GM23338 (cell line): ENCODE measurements at regions not wholly inside any gene's neighbourhood (a gene's known extent, or its start where the extent isn't known, plus 50 kb on each side); places are given as distances from the start of the nearest gene placed in this dataset.
A peak's percentile ranks its signal among the peaks of the same experiment; 100 is the strongest.

ENCODE experiments used
- ATAC-seq: fragments of 200-7000 bp; cut with Tn5 transposase; 3 replicates; pipeline ENCODE4 v1.9.1; 2020
- DNase-seq: peaks from one replicate; pipeline ENCODE4 v3.0.0-alpha.2; 2015; ENCODE audit warnings: low spot score
- H2AFZ ChIP-seq: fragments of 200-600 bp; sonication (generic); 2 replicates; pipeline ENCODE4 v1.8.0; 2016; ENCODE audit warnings: antibody characterized with exemption, mild to moderate bottlenecking, moderate library complexity
- H3F3A ChIP-seq: fragments of 200-600 bp; sonication (generic); replicated peaks from 2 replicates; pipeline ENCODE4 v1.8.0; 2017; ENCODE audit warnings: antibody characterized with exemption, mixed run types, low read depth
- H3K27ac ChIP-seq: fragments of 200-600 bp; sonication (generic); 2 replicates; pipeline ENCODE4 v1.6.1; 2016; ENCODE audit warnings: low read depth
- H3K27me3 ChIP-seq: fragments of 200-600 bp; sonication (generic); 2 replicates; pipeline ENCODE4 v1.8.0; 2016; ENCODE audit warnings: mild to moderate bottlenecking, mixed run types, moderate library complexity; ENCODE audit not compliant: insufficient read depth
- H3K36me3 ChIP-seq: fragments of 200-600 bp; sonication (generic); 2 replicates; pipeline ENCODE4 v1.8.0; 2016; ENCODE audit warnings: mild to moderate bottlenecking; ENCODE audit not compliant: insufficient read depth
- H3K4me1 ChIP-seq: fragments of 200-600 bp; sonication (generic); 2 replicates; pipeline ENCODE4 v1.8.0; 2016; ENCODE audit warnings: mild to moderate bottlenecking, moderate library complexity; ENCODE audit not compliant: insufficient read depth
- H3K4me2 ChIP-seq: fragments of 200-600 bp; sonication (generic); 2 replicates; pipeline ENCODE4 v1.7.1; 2017; ENCODE audit warnings: mixed run types
- H3K4me3 ChIP-seq: fragments of 200-600 bp; sonication (generic); 2 replicates; pipeline ENCODE4 v1.6.1; 2016; ENCODE audit warnings: mixed run types
- H3K79me2 ChIP-seq: fragments of 200-600 bp; sonication (generic); replicated peaks from 2 replicates; pipeline ENCODE4 v1.8.0; 2017; ENCODE audit warnings: mild to moderate bottlenecking; ENCODE audit not compliant: insufficient read depth
- H3K9me2 ChIP-seq: fragments of 200-600 bp; sonication (generic); 2 replicates; pipeline ENCODE4 v1.8.0; 2017; ENCODE audit not compliant: insufficient read depth
- H4K20me1 ChIP-seq: fragments of 200-600 bp; sonication (generic); replicated peaks from 2 replicates; pipeline ENCODE4 v1.8.0; 2017; ENCODE audit warnings: mild to moderate bottlenecking; ENCODE audit not compliant: insufficient read depth
- H3K27ac Mint-ChIP-seq: 2 replicates; pipeline ENCODE4 v1.8.0; 2020; ENCODE audit warnings: inconsistent platforms, mild to moderate bottlenecking, moderate library complexity, mixed read lengths
- H3K27me3 Mint-ChIP-seq: 3 replicates; pipeline ENCODE4 v1.8.0; 2022; ENCODE audit warnings: low read depth, mild to moderate bottlenecking, moderate library complexity, mixed read lengths, inconsistent platforms; ENCODE audit not compliant: insufficient read depth, poor library complexity
- H3K36me3 Mint-ChIP-seq: 3 replicates; pipeline ENCODE4 v1.8.0; 2021; ENCODE audit warnings: low read depth, mild to moderate bottlenecking, inconsistent platforms, moderate library complexity, mixed read lengths
- H3K4me1 Mint-ChIP-seq: 3 replicates; pipeline ENCODE4 v1.8.0; 2020; ENCODE audit warnings: mild to moderate bottlenecking, inconsistent platforms, mixed read lengths
- H3K4me3 Mint-ChIP-seq: 3 replicates; pipeline ENCODE4 v1.8.0; 2021; ENCODE audit warnings: moderate library complexity, mild to moderate bottlenecking, inconsistent platforms, mixed read lengths
- H3K9me3 Mint-ChIP-seq: 3 replicates; pipeline ENCODE4 v1.8.0; 2020; ENCODE audit warnings: moderate library complexity, mild to moderate bottlenecking, inconsistent platforms, mixed read lengths
- CREB1 ChIP-seq: fragments of 250-450 bp; sonication (Bioruptor Pico); IDR thresholded peaks from 2 replicates; pipeline ENCODE4 v1.5.0; 2020; ENCODE audit warnings: low read depth, mild to moderate bottlenecking, moderate library complexity
- EZH2 ChIP-seq: fragments of 200-600 bp; sonication (generic); IDR thresholded peaks from one replicate; pipeline ENCODE4 v1.8.0; 2017; ENCODE audit warnings: antibody characterized with exemption, mild to moderate bottlenecking, low read depth; ENCODE audit not compliant: unreplicated experiment
- EZH2phosphoT487 ChIP-seq: fragments of 200-600 bp; sonication (generic); IDR thresholded peaks from one replicate; pipeline ENCODE4 v1.8.1; 2018; ENCODE audit warnings: antibody characterized with exemption; ENCODE audit not compliant: unreplicated experiment
- JUNB ChIP-seq: IDR thresholded peaks from one replicate; pipeline ENCODE4 v1.6.1; 2016; ENCODE audit warnings: antibody characterized with exemption; ENCODE audit not compliant: unreplicated experiment
- NANOG ChIP-seq: IDR thresholded peaks from 2 replicates; pipeline ENCODE4 v1.6.1; 2016; ENCODE audit warnings: antibody characterized with exemption, borderline replicate concordance
- POLR2AphosphoS5 ChIP-seq: IDR thresholded peaks from 2 replicates; pipeline ENCODE4 v1.6.1; 2016; ENCODE audit warnings: antibody characterized with exemption, low read depth
- ZNF114 ChIP-seq: fragments of 250-450 bp; sonication (Bioruptor Pico); IDR thresholded peaks from 2 replicates; pipeline ENCODE4 v1.5.0; 2020; ENCODE audit warnings: mild to moderate bottlenecking, moderate library complexity
- ZNF331 ChIP-seq: fragments of 250-450 bp; sonication (Bioruptor Pico); IDR thresholded peaks from 2 replicates; pipeline ENCODE4 v1.5.0; 2020; ENCODE audit warnings: low read depth, mild to moderate bottlenecking, moderate library complexity
- TF ChIP-seq, protein P1 (sequence below): fragments of 250-450 bp; sonication (Bioruptor Pico); IDR thresholded peaks from 2 replicates; pipeline ENCODE4 v1.5.0; 2020; ENCODE audit warnings: mild to moderate bottlenecking, moderate library complexity
- TF ChIP-seq, protein P2 (sequence below): IDR thresholded peaks from one replicate; pipeline ENCODE4 v1.6.1; 2018; ENCODE audit warnings: antibody characterized with exemption; ENCODE audit not compliant: unreplicated experiment

DNA sequence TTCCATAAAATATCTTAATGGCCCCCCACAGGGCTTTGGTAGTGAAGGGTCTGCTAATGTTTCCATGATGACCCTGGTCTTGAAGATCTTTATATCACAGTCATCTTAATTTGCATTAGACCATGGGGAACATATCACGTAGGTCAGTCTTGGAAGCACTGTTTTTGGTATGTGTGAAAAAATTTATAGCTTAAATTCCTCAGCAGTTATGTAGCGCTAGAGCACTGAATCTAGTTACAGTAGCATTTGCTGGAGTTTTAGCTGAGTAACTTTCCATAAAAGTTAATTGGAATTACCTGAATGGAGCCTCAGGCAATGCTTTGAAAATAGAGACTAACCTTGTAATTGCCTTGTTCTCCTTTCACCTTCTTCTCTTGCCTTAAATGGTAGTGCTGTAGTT, 648.8 kb downstream of the IQCM start (continued):
- TF ChIP-seq, protein P1, sequence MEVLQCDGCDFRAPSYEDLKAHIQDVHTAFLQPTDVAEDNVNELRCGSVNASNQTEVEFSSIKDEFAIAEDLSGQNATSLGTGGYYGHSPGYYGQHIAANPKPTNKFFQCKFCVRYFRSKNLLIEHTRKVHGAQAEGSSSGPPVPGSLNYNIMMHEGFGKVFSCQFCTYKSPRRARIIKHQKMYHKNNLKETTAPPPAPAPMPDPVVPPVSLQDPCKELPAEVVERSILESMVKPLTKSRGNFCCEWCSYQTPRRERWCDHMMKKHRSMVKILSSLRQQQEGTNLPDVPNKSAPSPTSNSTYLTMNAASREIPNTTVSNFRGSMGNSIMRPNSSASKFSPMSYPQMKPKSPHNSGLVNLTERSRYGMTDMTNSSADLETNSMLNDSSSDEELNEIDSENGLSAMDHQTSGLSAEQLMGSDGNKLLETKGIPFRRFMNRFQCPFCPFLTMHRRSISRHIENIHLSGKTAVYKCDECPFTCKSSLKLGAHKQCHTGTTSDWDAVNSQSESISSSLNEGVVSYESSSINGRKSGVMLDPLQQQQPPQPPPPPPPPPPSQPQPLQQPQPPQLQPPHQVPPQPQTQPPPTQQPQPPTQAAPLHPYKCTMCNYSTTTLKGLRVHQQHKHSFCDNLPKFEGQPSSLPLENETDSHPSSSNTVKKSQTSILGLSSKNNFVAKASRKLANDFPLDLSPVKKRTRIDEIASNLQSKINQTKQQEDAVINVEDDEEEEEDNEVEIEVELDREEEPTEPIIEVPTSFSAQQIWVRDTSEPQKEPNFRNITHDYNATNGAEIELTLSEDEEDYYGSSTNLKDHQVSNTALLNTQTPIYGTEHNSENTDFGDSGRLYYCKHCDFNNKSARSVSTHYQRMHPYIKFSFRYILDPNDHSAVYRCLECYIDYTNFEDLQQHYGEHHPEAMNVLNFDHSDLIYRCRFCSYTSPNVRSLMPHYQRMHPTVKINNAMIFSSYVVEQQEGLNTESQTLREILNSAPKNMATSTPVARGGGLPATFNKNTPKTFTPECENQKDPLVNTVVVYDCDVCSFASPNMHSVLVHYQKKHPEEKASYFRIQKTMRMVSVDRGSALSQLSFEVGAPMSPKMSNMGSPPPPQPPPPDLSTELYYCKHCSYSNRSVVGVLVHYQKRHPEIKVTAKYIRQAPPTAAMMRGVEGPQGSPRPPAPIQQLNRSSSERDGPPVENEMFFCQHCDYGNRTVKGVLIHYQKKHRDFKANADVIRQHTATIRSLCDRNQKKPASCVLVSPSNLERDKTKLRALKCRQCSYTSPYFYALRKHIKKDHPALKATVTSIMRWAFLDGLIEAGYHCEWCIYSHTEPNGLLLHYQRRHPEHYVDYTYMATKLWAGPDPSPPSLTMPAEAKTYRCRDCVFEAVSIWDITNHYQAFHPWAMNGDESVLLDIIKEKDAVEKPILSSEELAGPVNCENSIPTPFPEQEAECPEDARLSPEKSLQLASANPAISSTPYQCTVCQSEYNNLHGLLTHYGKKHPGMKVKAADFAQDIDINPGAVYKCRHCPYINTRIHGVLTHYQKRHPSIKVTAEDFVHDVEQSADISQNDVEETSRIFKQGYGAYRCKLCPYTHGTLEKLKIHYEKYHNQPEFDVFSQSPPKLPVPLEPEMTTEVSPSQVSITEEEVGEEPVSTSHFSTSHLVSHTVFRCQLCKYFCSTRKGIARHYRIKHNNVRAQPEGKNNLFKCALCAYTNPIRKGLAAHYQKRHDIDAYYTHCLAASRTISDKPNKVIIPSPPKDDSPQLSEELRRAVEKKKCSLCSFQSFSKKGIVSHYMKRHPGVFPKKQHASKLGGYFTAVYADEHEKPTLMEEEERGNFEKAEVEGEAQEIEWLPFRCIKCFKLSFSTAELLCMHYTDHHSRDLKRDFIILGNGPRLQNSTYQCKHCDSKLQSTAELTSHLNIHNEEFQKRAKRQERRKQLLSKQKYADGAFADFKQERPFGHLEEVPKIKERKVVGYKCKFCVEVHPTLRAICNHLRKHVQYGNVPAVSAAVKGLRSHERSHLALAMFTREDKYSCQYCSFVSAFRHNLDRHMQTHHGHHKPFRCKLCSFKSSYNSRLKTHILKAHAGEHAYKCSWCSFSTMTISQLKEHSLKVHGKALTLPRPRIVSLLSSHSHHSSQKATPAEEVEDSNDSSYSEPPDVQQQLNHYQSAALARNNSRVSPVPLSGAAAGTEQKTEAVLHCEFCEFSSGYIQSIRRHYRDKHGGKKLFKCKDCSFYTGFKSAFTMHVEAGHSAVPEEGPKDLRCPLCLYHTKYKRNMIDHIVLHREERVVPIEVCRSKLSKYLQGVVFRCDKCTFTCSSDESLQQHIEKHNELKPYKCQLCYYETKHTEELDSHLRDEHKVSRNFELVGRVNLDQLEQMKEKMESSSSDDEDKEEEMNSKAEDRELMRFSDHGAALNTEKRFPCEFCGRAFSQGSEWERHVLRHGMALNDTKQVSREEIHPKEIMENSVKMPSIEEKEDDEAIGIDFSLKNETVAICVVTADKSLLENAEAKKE (CRISPR knock-in tag) = no peak
- TF ChIP-seq, protein P2, sequence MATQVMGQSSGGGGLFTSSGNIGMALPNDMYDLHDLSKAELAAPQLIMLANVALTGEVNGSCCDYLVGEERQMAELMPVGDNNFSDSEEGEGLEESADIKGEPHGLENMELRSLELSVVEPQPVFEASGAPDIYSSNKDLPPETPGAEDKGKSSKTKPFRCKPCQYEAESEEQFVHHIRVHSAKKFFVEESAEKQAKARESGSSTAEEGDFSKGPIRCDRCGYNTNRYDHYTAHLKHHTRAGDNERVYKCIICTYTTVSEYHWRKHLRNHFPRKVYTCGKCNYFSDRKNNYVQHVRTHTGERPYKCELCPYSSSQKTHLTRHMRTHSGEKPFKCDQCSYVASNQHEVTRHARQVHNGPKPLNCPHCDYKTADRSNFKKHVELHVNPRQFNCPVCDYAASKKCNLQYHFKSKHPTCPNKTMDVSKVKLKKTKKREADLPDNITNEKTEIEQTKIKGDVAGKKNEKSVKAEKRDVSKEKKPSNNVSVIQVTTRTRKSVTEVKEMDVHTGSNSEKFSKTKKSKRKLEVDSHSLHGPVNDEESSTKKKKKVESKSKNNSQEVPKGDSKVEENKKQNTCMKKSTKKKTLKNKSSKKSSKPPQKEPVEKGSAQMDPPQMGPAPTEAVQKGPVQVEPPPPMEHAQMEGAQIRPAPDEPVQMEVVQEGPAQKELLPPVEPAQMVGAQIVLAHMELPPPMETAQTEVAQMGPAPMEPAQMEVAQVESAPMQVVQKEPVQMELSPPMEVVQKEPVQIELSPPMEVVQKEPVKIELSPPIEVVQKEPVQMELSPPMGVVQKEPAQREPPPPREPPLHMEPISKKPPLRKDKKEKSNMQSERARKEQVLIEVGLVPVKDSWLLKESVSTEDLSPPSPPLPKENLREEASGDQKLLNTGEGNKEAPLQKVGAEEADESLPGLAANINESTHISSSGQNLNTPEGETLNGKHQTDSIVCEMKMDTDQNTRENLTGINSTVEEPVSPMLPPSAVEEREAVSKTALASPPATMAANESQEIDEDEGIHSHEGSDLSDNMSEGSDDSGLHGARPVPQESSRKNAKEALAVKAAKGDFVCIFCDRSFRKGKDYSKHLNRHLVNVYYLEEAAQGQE = no peak

DNA sequence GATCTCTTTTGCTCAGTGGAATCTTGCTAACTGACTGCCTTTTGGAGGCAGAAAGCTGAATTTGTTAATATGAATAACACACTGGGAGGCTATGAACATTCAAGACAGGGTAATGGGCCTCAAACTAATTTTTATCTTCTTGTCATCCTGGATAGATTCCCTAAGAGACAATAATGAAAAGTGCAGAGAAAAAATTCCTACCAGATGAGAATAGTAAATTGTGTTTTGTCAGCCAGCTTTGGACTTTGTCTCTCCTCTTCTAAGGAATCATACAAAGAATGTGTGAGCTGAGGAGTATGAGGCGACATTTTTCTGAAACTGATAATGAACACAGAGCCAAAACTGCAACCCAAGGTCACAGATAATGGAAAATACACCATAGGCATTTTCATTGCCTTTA, 649.3 kb downstream of the IQCM start:
- no peak overlapping the region for H2AFZ ChIP-seq
- H3K27ac ChIP-seq = no peak overlapping the region
- no peaks in the 10 kb centered on the region for H3K9me2 ChIP-seq
- ATAC-seq = no peak
- 0 out of 2 replicates have a peak overlapping the region, but pooled peaks have one; percentile 13 for H3K4me2 ChIP-seq
- H4K20me1 ChIP-seq = no peaks in the 10 kb centered on the region
- Mint-ChIP-seq H3K4me1 (peaks cover 31% of the 10 kb centered on the region), H3K27ac (peak overlapping the region; percentile 14; the same call in 1 of the 2 replicates), H3K36me3 (no peaks in the 10 kb centered on the region), H3K9me3 (no peaks in the 10 kb centered on the region), H3K27me3 (no peaks in the 10 kb centered on the region), H3K4me3 (no peak overlapping the region)
- no peaks in the 10 kb centered on the region for H3K79me2 ChIP-seq
- peaks cover 23% of the 10 kb centered on the region for H3K4me1 ChIP-seq
- DNase-seq = no peak
- no peaks in the 10 kb centered on the region for H3K27me3 ChIP-seq
- no peak overlapping the region for H3K4me3 ChIP-seq
- H3F3A ChIP-seq = no peaks in the 10 kb centered on the region
- no peaks in the 10 kb centered on the region for H3K36me3 ChIP-seq
- TF ChIP-seq ZNF114 (CRISPR knock-in tag) = no peak
- no peak for TF ChIP-seq POLR2AphosphoS5
- no peak for TF ChIP-seq CREB1 (CRISPR knock-in tag)
- TF ChIP-seq EZH2phosphoT487 = no peak
- TF ChIP-seq NANOG = no peak
- no peak for TF ChIP-seq ZNF331 (CRISPR knock-in tag)
- no peak for TF ChIP-seq JUNB
- no peak for TF ChIP-seq EZH2
- TF ChIP-seq, protein P2 = no peak
